Muscle of back (tissue), 3 donors: ENCODE measurements at regions not wholly inside any gene's neighbourhood (a gene's known extent, or its start where the extent isn't known, plus 50 kb on each side); places are given as distances from the start of the nearest gene placed in this dataset.
A peak's percentile ranks its signal among the peaks of the same experiment; 100 is the strongest.

Experiments
- DNase-seq, 3 donors: peaks; one replicate each; pipeline versions ENCODE4 v3.0.0 to v3.0.0-alpha.2; 2013

GRCh38 chr2:221270806-221271205, 301.3 kb downstream of the EPHA4 start:
- peak; percentile 52 to 85 (median 53) for DNase-seq

DNA sequence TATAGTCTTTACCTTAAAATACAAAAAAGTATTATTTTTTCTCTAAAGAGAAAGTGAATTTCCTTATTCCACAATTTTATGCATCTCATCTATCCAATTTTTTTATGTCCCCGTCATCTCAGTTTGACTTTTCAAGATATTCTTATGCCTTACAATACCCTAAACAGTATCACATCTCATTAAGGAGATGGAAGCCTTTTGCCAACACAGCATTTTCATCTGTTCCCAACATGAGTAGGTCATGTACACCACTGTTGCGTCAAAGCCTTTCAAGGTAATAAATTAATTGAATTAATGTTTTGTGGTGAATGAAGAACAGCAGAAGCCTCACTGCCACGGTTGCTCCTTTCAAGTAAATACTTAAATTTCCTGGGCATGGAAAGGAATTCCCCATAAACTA, 299.4 kb downstream of the EPHA4 start:
- no peak for DNase-seq

DNA sequence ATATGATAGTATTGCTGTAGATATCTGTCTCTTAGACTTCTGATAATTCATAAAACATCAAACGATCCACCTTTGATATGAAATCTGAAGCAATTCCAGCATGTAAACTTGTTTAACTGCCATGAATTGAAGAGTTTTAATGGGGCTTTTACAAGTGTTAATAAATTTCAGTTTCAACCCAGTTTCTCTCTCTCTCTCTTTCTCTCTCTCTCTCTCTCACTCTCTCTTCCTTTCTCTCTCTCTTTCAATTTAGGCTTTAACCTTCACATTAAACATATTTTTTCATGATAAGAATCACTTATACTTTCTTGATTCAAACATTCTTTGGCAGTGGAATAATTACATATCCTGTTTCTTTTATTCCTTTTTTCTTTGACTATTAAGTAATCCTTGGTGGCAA, 296.1 kb downstream of the EPHA4 start:
- DNase-seq = no peak

GRCh38 chr2:221276601-221277000, 295.5 kb downstream of the EPHA4 start:
- no peak for DNase-seq

DNA sequence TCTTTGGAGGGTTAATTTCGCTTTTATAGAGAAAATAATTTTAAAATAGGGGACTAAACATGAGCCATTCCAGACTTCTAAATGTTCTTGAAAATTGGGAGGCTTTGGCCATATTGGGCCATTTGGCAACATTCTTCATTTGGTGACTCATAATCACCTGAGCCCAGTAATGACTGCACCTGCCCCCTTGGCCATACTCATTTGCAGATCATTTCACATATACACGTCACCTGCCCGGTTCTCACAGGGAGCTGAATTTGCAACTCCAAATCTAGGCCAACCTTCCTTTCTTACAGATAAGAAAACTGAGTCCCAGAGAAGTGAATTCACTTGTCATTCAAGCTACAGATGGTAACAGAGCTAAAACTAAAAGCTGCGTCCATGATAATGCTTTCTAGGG, 289.7 kb downstream of the EPHA4 start:
- no peak for DNase-seq

DNA sequence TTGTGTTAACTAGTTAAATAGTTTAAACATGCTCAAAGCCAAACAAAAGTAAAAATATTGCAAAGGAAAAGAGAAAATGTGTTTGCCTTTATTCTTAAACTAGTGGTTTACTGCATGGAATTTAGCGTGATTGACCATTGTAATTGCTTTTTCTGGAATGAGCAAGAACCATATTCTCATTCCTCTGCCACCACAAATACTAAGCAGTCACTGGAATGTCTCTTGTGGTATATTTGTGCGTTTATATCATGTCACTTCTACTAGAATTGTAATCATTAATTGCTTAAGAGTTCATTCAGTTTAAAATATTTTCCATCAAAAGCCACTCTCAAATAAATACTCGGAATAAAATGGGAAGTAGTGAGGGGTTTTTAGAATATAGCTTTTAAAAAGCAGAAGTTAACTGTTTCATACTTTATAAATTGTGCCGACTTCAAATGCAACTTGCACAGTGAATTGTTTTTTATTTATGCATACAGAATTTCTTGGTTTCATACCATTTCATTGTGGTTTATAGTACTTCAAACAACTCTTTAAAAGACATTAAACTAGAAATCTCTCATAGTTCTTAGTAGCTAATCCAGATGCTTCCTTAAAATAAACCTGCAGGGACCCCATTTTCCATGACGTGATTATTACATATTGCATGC, 288.1 kb downstream of the EPHA4 start:
- peak in 1 of 3 donors; percentile 69 for DNase-seq

- DNase-seq = peak in 1 of 3 donors; percentile 23
These were observed 287.0 kb downstream of the EPHA4 start for GRCh38 chr2:221285148-221285547.

- no peak for DNase-seq
These were observed 285.7 kb downstream of the EPHA4 start for GRCh38 chr2:221286406-221286805.

- DNase-seq = peak in 1 of 3 donors; percentile 23
These were observed 282.7 kb downstream of the EPHA4 start for GRCh38 chr2:221289389-221289788.

GRCh38 chr2:221289846-221290245, 282.3 kb downstream of the EPHA4 start:
- no peak for DNase-seq

DNA sequence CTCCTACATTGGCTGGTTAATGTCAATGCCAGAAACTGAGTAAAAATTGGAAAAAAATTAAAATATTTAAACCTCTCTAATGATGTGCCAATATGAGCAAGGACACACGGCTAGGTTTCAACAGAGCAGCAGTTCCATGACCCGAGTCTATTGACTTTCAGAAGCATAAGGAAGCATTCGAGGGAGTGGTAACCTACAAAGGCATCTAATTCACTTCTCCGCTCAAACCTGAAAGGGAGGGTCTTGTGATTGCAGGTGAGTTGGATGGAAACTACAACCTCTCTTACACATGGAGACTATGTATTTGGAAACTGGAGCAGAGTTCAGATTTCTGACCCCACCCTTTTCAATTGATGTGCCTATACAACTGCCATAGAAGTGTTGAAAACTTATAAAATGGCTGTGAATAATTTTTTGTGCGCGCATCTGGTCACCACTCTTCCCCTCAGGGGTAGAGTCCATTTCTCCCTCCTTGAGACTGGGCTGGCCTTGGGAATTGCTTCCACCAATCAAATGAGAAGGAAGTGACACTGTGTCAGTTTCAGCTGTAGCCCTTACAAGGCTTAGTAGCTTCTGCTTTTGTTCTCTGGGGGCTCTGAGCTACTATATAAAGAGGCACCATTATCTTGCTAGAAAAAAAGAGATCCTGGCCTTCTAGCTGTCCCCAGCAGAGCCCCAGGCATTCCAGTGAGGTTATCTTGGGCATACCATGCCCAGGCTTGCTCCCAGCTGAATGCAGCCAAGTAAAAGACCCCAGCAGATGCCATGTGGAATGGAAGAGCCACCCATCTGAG, 278.0 kb downstream of the EPHA4 start:
- DNase-seq = no peak

DNA sequence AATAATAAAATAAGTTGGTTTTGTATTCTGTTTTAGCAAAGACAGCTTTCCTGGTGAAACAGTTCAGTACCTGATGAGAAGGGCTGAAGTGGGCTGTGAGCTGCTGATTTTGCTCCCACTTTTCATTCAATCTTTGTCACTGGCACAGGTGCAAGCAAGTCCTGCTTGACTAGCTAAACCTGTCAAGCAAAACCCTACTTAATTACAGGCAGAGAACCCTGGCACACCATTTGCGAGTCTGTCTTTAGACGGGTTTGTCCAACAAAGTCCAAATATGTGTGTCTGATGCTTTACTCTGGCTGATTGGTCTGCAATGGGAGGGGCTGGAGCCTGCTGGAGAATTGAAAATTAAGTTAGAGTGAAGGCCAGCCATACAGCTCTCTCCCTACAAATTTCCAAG, 267.2 kb downstream of the EPHA4 start:
- DNase-seq = no peak

GRCh38 chr2:221308507-221309066, 263.5 kb downstream of the EPHA4 start:
- peak in 1 of 3 donors; percentile 37 for DNase-seq

DNA sequence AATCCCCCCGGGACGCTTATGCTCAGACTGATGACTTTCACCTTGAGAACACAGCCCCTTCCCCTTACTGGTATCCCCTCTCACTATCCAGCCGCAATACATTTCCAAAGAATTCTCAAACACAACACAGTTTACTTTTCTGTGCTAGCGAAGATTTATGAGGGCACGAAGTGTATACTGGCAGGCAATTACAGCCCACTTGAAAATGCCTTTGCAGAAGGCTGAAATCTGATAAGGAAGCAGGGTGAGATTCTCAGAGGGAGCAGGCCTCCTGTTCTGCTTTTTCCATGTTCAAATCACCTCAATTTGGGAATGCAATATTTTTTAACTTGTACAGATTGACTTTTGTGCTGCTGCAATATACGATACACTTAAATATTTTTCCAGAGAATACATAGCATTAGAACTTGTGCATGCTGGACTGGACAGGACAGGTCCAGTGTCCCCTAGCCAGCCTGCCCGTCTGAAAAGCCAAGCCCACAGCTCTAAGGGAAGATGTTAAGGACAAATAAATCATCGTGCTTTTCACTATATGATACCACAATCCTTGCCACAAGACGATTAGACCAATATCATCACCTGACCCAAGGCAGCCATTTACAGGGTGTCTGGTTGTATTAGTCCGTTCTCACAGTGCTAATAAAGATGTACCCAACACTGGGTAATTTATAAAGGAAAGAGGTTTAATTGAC, 262.1 kb downstream of the EPHA4 start:
- DNase-seq = no peak

DNA sequence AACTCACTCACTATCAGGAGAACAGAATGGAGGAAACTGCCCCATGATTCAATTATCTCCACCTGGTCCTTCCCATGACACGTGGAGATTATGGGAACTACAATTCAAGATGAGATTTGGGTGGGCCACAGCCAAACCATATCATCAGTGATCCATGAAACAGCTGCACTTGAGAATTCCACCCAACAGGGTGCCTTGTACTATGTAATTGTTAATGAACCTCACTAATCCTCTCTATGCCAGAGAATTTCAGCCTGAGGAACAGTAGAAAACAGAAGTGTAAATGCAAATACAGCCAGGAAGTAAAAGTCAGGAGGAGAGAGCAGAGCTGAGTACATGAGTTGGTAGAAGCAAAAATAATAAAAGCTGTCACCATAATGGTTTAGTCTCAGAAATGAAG, 261.4 kb downstream of the EPHA4 start:
- DNase-seq = no peak

DNA sequence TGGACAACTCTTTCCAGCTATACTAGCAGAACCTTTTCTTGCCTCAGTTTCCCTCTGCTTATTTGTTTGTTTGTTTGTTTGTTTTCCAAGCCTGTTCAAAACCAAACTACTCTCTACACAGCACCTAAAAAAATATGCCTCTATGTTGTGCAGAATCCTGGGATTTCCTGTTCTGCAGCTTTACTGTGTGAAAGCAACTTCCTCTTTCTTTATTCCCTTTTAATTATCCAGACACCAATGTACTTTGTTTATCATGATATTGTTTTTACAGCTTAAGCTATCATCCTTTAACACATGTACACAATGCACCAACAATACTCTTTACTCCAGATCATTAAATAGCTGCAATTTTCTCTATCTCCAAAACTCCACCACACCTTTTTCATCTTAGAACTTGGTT, 259.5 kb downstream of the EPHA4 start:
- DNase-seq = no peak

DNA sequence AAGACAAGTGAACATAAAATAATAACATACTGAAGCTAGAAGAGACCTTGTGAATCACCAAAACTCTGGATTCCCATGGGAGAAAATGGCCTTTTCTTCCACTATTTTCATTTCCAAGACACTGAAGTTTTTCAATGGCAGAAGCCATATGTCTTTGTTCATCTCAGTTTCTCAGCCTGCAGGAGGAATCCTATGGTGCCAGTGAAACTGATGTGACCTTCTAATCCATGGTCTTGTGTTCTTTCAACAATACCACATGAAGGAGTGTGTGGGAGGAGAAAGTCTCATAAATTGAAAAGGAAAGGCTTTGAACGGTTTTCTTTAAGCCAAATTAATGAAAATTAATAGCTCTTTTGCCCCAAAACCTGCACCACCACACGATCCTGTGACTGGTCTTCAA, 257.3 kb downstream of the EPHA4 start:
- no peak for DNase-seq

GRCh38 chr2:221318376-221319130, 253.6 kb downstream of the EPHA4 start:
- peak; percentile 42 to 81 (median 63) for DNase-seq

DNA sequence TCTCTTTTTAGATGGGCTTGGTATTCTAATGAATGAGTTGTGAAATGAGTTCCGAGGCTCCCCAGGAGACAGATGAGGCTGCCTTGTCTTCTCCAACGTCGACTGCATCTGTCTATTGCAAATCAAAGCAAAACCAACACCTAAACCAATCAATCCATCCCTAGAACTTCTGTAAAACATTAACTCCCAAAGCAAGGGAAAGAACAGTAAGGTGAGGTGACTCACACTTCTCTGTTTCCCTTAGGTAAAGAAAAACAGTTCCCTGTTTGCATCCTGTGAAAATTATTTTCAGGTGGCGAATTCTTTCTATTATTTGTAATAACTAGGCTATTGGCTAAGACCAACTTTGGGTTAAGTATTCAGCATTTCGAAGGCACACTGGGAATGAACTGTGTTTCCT, 249.4 kb downstream of the EPHA4 start:
- DNase-seq = no peak

GRCh38 chr2:221323513-221323912, 248.6 kb downstream of the EPHA4 start:
- DNase-seq = no peak

GRCh38 chr2:221330436-221330835, 241.7 kb downstream of the EPHA4 start:
- no peak for DNase-seq
